ENCODE measurements at regions not wholly inside any gene's neighbourhood (a gene's known extent, or its start where the extent isn't known, plus 50 kb on each side); places are given as distances from the start of the nearest gene placed in this dataset.

GRCh38 chr4:34371676-34372075 lies 1872.6 kb downstream of the ARAP2 start:
- CTCF ChIA-PET, result no interaction called here
- H3K4me3 ChIP-seq (ENCODE audit: low read depth, low read length), result no peak overlapping the region
- TF ChIP-seq, protein P1, sequence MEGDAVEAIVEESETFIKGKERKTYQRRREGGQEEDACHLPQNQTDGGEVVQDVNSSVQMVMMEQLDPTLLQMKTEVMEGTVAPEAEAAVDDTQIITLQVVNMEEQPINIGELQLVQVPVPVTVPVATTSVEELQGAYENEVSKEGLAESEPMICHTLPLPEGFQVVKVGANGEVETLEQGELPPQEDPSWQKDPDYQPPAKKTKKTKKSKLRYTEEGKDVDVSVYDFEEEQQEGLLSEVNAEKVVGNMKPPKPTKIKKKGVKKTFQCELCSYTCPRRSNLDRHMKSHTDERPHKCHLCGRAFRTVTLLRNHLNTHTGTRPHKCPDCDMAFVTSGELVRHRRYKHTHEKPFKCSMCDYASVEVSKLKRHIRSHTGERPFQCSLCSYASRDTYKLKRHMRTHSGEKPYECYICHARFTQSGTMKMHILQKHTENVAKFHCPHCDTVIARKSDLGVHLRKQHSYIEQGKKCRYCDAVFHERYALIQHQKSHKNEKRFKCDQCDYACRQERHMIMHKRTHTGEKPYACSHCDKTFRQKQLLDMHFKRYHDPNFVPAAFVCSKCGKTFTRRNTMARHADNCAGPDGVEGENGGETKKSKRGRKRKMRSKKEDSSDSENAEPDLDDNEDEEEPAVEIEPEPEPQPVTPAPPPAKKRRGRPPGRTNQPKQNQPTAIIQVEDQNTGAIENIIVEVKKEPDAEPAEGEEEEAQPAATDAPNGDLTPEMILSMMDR (IDR thresholded peaks at IDR 0.05; ENCODE audit: insufficient read depth, low read length, missing control alignments), result no peak
- POLR2A ChIA-PET, result no interaction called here
- no peak for DNase-seq (ENCODE audit: low read depth, low spot score)

DNA sequence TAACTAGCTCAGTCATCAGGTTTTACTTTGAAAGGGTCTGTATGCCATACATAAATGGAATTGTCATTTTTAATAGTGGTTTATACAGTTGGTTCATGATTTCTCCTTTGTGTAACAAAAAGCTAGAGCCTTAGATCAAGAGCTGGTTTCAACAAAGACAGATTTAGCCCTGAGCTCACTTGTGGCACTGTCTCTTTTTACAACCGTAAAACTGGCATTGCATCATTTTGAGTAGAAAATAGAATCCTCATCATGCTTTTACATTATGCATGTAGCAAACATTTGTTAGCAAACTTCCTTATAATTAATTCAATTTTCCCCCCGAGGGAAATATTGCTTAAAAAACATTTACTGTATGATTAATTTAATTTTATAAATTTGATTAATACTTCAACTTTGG lies 1871.5 kb downstream of the ARAP2 start:
- ChIA-PET CTCF (no interaction called here), POLR2A (no interaction called here)
- no peak overlapping the region for H3K4me3 ChIP-seq (ENCODE audit: low read depth, low read length)
- DNase-seq (ENCODE audit: low read depth, low spot score), result no peak
- TF ChIP-seq, protein P1 (IDR thresholded peaks at IDR 0.05; ENCODE audit: insufficient read depth, low read length, missing control alignments), result no peak

DNA sequence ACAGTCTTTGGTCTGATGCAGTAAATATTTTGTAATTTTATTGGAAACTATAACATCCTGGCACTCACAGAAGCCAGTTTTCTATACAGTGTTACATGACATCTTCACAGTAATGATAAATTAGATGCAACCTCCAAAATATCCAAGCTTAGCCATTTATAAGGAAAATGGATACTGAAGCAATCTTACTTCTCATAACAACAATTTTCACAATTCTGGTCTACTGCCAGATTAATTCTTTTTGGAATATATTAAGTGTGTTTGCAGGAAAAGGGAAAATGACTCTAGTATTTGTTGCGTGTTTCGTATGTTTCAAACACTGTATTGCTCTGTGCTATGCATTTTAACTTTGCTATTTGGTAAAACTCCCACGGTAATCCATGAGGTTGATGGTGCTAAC lies 1870.9 kb downstream of the ARAP2 start:
- TF ChIP-seq, protein P1 (IDR thresholded peaks at IDR 0.05; ENCODE audit: insufficient read depth, low read length, missing control alignments), result no peak
- POLR2A ChIA-PET, result no interaction called here
- CTCF ChIA-PET, result no interaction called here
- no peak for DNase-seq (ENCODE audit: low read depth, low spot score)
- no peak overlapping the region for H3K4me3 ChIP-seq (ENCODE audit: low read depth, low read length)

DNA sequence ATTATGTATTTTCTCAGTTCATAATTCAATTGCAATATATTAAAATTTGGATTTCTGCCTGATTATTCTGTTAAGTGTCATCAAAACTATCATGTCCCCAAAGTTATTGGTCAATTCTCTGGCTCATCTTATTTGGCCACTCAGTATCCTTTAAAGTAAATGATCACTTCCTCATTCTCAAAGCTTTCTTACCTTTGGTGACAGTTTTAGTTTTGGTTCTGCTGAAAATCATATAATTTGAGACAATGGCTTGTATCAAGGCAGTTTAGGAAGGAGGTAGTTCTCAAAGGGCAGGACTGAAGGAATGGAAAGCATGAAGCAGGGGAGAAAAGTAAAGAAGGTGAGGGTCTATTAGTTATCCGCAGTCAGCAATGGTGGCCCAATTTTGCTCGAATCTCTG lies 1832.1 kb downstream of the ARAP2 start:
- CTCF ChIA-PET, result no interaction called here
- TF ChIP-seq, protein P1 (IDR thresholded peaks at IDR 0.05; ENCODE audit: insufficient read depth, low read length, missing control alignments), result no peak
- POLR2A ChIA-PET, result no interaction called here
- no peak for DNase-seq (ENCODE audit: low read depth, low spot score)
- H3K4me3 ChIP-seq (ENCODE audit: low read depth, low read length), result no peak overlapping the region

DNA sequence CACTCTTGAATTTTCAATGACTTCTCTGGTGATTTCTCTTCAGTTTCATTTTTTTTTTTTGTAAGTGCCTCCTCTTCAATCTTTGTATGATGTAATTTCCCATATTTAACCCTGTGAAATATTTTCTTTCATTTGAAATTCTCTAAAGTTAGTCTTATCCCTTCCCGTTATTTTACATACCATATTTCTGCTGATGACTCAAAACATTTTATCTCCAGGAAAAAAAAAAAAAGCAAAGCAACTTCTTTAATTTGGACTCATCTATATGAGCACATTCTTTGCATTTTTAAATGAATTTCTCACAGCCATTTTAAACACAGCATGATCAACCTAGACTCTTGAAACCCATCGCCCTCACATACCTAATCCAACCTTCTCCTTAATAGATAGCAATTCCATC lies 1831.4 kb downstream of the ARAP2 start:
- no peak overlapping the region for H3K4me3 ChIP-seq (ENCODE audit: low read depth, low read length)
- DNase-seq (ENCODE audit: low read depth, low spot score), result no peak
- TF ChIP-seq, protein P1 (IDR thresholded peaks at IDR 0.05; ENCODE audit: insufficient read depth, low read length, missing control alignments), result no peak
- ChIA-PET CTCF (no interaction called here), POLR2A (no interaction called here)

- TF ChIP-seq, protein P1 (IDR thresholded peaks at IDR 0.05; ENCODE audit: insufficient read depth, low read length, missing control alignments), result no peak
- DNase-seq (ENCODE audit: low read depth, low spot score), result no peak
- ChIA-PET CTCF (no interaction called here), POLR2A (no interaction called here)
- no peak overlapping the region for H3K4me3 ChIP-seq (ENCODE audit: low read depth, low read length)
Observed at GRCh38 chr4:34417160-34417559, 1827.2 kb downstream of the ARAP2 start.
